ENCODE measurements at regions not wholly inside any gene's neighbourhood (a gene's known extent, or its start where the extent isn't known, plus 50 kb on each side); places are given as distances from the start of the nearest gene placed in this dataset.
"Not testable (repeated sequence)": the region's sequence is repeated elsewhere in the genome, so short reads cannot be mapped to it uniquely, and the experiment has no call there.

- intact Hi-C loops (cut with micrococcal nuclease): no loop called here
These were observed 300.9 kb upstream of the G2E3 start for GRCh38 chr14:30257946-30258661.

DNA sequence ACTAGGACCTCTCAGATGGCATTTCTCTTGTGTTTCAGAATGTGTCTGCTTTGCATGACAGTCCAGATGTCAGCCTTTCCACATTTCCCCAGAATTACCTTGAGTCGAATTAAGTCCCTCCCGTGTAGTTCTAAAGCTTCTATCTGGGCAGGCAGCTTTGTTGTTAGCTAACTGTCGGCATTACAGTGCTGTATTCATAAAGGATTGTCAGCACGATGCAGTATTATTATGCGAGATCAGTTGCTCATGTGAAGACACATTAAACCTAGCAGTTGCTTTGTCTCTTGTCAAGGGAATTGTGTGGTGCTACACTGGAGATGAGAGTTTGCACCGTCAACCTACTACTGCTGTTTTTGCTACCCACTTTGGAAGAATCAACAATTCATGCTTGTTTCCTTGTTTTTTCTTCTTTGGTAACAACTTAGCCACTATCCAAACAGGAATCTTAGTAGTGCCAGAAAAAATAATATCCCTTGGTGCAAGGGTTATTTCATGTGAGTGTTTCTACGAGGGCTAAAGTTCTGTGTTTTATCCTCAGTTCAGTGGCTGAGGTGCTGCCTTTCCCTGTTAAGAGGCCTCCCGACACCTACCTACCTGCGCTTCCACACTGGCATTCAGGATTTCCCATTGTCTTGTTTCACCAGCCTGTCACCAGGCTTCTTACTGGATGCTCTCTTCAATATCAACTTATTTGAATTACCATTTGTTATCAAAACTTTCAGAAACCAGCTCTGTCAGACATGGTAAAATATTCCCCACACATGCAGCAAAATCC lies 297.9 kb upstream of the G2E3 start:
- intact Hi-C loops (cut with micrococcal nuclease): no loop called here

- intact Hi-C loops (cut with micrococcal nuclease): no loop called here
These were observed 294.8 kb upstream of the G2E3 start for GRCh38 chr14:30264161-30264560.

GRCh38 chr14:30266290-30266689 lies 292.7 kb upstream of the G2E3 start:
- intact Hi-C loops (cut with micrococcal nuclease): loop anchor here (5.0 kb wide), 1 partner anchor 396 kb away; no protein-coding TSS in a partner anchor

DNA sequence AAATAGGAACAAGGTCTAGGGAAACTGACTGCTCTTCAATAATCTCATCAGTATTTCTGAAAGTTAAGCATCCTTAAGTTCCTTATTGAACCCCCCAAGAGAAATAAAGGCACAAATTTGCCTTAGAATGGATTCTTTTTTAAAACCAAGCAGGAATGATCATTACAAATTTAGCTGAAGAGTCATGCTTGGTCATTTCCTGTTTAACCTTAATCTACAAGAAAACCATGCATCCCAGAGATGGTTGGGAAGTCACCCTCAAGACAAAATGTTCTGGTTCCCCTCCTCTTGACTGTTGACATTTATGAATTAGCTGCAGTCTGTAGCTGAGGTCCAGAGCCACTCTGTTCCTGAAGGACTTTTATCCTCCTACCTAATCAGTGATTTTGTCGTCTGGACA lies 291.8 kb upstream of the G2E3 start:
- intact Hi-C loops (cut with micrococcal nuclease): loop anchor here (5.0 kb wide), 1 partner anchor 395 kb away; no protein-coding TSS in a partner anchor

DNA sequence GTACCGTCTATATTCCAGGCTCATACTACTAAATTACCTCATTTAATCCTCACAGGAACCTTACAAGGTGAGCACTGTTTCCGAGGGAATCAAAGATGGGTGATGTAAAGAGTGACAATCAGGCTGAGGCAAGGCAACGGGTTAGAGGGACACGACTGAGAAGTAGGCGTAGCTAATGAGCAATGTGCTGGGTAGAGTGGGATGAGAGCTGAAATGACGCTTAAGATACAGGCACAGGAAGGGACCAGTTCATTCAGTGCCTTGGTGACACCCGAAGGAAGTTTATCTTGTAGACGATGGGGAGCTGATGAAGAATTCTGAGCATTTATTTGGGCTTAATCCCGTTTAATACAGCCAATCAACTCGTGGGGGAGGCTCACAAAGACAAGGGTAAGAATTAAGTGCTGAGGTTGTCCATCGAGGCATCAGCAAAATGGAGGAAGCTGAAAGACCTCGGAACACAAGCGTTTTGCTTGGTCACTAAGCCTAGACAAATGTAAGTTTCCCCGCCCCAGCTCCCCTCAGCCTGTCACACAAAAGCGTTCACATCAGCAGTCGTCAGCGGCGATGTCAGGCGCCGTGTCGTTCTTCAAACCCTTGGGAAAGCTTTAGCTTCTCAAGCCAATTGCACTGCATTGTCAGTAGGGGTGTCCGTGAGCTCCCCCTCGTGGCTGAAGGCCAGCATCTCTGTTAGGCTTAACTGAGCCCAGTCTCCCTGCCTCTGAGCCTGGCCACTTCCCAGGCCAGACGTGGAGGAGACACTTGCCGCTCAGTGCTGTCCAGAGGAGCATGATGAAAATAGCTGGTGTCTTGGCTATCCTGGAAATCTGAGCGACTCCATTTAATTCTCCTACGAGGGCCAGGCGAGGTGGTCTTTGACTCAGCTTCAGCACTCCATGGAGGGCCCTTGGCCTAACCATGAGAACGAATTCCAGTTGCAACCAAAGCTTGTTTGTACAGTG lies 288.5 kb upstream of the G2E3 start:
- intact Hi-C loops (cut with micrococcal nuclease): loop anchor here (1.0 kb wide), 1 partner anchor 1516 kb away; no protein-coding TSS in a partner anchor

- intact Hi-C loops (cut with micrococcal nuclease): no loop called here
These were observed 287.1 kb upstream of the G2E3 start for GRCh38 chr14:30271811-30272323.

DNA sequence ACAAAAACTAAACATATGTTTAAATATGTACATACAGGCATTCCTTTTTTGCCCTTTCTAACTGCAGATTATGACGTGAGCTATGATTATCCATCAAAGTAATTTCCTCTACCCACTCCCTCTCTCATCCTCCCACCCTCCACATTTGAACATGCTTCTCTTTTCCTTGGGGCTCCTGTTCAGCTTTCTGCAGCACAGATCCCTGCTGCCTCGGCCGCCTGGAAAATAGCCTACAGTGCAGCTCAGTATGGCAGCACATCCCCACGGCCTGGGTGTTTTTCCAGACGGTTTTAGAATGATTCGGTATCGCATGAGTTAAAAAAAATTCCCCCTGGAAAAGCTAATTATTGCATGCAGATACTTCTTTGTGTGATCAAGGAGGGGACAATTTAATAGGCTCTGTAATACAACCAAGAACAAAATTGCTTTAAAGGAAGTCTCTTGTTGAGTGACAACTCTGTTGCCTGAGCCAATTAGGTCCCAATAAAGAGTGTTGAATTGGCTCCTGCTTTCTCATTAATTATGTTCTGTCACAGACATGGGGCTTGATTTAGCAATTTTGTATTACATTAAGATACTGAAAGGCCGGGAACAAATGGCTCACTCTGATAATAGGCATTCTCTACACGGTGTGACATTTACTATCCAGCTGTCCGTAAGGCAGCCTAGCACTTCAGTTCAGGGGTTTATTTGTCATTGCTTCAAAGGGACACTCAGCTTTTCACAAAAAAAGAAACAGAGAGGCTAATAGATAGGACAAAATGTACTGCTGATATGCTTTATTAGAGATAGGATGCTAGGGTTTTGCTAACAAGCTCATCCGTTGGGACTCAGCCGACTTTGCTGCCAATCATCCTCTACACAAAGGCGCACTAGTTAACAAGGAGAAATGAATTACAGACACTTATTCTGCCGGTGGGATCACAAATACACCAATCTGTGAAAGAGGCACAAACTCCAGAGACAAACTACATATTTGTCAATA lies 285.8 kb upstream of the G2E3 start:
- intact Hi-C loops (cut with micrococcal nuclease): no loop called here

GRCh38 chr14:30275604-30276003 lies 283.4 kb upstream of the G2E3 start:
- intact Hi-C loops (cut with micrococcal nuclease): no loop called here

DNA sequence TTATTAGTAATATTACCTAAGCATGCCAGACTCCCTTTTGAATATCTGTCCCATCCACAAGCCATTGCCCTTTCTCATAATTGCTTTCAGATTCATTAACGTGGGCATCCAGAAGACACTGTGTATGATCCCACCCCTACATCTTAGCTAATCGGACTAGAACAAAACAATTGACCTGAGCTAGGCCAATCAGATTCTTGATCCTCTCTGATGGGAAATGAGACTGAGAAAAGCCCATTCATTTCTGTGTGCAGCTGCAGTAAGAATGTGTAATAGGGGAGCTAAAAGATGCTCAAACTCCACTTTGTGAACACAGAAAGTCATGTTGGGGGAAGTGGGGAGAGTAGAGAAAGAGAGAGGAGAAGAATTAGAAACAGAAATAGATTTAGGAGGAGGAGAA lies 281.7 kb upstream of the G2E3 start:
- intact Hi-C loops (cut with micrococcal nuclease): no loop called here

DNA sequence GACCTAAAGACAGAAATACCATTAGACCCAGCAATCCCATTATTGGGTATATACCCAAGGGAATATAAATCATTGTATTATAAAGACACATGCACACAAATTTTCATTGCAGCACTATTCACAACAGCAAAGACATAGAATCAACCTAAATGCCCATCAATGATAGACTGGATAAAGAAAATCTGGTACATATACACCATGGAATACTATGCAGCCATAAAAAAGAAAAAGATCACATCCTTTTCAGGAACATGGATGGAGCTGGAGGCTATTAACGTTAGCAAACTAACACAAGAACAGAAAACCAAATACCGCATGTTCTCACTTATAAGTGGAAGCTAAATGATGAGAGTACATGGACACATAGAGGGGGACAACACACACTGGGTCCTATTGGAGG lies 280.1 kb upstream of the G2E3 start:
- intact Hi-C loops (cut with micrococcal nuclease): not testable (repeated sequence)

GRCh38 chr14:30283822-30284446 lies 275.0 kb upstream of the G2E3 start:
- intact Hi-C loops (cut with micrococcal nuclease): no loop called here

DNA sequence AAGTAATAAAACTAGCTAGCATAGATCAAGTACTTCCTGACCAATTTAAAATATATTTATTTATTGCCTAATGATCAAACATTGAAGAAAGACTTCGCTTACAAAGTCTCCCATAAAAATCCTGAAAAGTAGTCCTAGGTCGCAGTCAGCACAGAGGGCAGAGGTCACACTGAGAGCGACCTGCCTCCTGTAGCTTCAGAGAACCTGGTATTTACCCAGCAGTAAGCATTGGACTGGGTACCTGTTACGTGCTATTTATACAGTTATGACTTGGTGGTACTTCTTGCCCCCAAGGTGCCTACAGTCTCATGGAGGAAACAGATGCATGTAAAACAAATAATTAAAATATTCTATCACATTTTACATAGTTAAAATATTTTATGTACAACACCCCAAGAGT lies 274.1 kb upstream of the G2E3 start:
- intact Hi-C loops (cut with micrococcal nuclease): no loop called here

GRCh38 chr14:30287579-30288445 lies 271.1 kb upstream of the G2E3 start:
- intact Hi-C loops (cut with micrococcal nuclease): no loop called here

DNA sequence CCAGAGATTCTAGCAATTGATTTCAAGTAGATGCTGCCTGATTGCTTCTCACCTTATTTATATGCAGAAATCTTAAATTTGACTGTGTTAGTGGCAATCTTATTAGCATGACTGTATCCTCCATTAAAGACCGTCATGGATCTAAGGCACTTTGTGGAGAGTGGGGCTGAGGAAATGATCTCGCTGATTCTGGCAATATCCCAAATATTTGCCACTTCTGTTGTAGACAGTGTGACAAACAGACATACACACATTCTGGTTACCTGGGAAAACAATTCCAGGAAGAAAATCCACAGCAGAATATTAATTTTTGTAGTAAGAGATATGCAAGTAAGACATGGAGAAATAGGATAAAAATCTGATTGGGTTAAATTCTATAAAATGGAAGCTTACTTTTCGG lies 269.0 kb upstream of the G2E3 start:
- intact Hi-C loops (cut with micrococcal nuclease): no loop called here

DNA sequence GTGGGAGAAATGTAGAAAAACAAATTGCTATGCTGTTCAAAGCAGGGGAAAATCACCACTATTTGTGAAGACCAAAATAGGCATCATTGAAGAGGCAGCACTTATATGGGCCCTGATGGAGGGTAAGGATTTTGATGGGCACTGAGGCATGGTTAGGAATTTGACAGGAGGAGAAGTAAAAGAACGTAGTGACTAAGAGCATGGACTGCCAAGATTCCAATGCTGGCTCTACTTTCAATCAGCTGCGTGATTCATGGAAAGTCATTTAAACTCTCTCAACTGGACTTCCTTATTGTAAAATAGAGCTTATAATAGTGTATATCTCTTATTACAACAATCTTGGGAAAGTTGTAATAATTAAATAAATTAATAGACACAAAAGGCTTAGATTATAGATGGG lies 267.7 kb upstream of the G2E3 start:
- intact Hi-C loops (cut with micrococcal nuclease): no loop called here

DNA sequence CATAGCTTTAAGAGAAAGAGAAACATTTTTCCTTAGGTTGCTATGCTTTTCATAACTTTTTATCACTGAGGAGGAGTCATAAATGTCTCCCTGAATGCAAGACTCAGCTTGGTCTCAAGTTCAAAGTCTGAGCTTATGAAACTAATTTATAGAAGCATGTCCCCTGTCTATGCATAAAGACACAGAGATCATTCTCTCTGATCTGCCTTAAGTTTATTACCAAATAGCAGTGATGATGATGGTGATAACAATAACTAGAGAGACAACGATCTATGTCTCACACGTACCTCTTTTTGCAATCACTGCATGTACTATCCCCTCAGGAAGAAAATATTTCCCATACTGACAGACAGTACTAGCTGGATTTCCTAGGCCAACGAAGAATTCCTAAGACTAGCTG lies 266.4 kb upstream of the G2E3 start:
- intact Hi-C loops (cut with micrococcal nuclease): no loop called here

DNA sequence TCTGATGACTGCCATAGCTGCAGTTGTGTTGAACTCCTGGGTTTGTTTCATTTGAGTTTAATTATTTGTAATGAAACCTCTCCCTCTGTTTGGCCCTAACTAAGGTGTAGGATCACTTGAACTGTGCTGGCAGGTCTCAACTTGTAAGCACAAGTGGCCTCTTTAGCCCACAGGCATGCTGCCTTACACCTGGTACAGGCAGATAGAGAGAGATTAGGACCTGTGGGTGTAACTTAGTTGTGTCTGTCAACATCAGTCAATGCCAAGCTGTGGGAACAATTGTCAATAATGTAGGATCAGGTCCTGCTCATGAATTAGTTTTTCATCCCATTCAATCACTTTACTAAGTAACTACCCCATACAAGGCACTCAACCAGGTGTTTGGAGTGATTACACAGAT lies 263.0 kb upstream of the G2E3 start:
- intact Hi-C loops (cut with micrococcal nuclease): no loop called here

DNA sequence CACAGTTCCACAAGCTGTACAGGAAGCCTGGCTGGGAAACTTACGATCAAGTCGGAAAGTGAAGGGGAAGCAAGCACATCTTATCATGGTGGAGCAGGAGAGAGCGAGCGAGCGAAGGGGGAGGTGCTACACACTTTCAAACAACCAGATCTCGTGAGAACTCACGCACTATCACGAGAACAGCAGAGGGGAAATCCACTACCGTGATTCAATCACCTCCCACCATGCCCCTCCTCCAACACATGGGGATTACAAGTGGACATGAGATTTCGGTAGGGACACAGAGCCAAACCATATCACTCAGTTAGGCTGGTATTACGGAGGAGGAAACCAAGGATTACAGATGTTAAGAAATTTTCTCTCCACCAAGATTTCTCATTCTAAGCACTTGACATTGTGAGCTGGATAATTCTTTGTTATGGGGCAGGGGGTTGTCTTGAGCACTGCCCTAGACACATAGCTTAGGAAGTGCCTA lies 262.0 kb upstream of the G2E3 start:
- intact Hi-C loops (cut with micrococcal nuclease): no loop called here
